Endothelial cell of umbilical vein (primary cell): ENCODE measurements at regions not wholly inside any gene's neighbourhood (a gene's known extent, or its start where the extent isn't known, plus 50 kb on each side); places are given as distances from the start of the nearest gene placed in this dataset.

Experiments used
- BruUV-seq: library from RNA; stranded (reverse); fragments of 400-500 nt; replicated peaks from 2 replicates; lab custom pipeline; 2021; lab: Mats Ljungman, UMichigan
- CTCF ChIA-PET: fragments of 300-600, 350-600 bp; sonication (Branson Sonifier 250); formaldehyde crosslinking; loops from one replicate; lab custom pipeline; 2021; ENCODE audit warnings: antibody characterized with exemption, inconsistent platforms; lab: Charles Lee
- POLR2A ChIA-PET: fragments of 300-600, 350-600 bp; sonication (Branson Sonifier 250); formaldehyde crosslinking; loops from one replicate; lab custom pipeline; 2021; ENCODE audit warnings: antibody characterized with exemption, inconsistent platforms; lab: Charles Lee
- DNase-seq: peaks from one replicate; pipeline ENCODE4 v3.0.0-alpha.2; 2011; ENCODE audit warnings: low read depth, low spot score
- FAIRE-seq: peaks from 2 replicates; lab custom pipeline; 2011; peaks lifted over from hg19 to GRCh38; lab: Jason Lieb, UNC
- H2AFZ ChIP-seq: 2 replicates; pipeline ENCODE4 v1.6.0; 2012; ENCODE audit warnings: low read depth, low read length, control low read depth, inconsistent platforms
- H3K27ac ChIP-seq: 2 replicates; pipeline ENCODE4 v1.5.1; 2011; ENCODE audit warnings: low read depth, mild to moderate bottlenecking, control low read depth, low read length, moderate library complexity; ENCODE audit not compliant: insufficient read depth
- H3K27me3 ChIP-seq, 2 experiments: 2 replicates each; pipeline versions ENCODE4 v1.6.0 to v1.6.1; 2011; ENCODE audit warnings: low read length in 2 of 2, mixed read lengths in 1 of 2; ENCODE audit not compliant: control insufficient read depth in 2 of 2, insufficient read depth in 2 of 2
- H3K36me3 ChIP-seq, 2 experiments: 2 replicates in 1 of 2; 3 replicates in 1 of 2; pipeline ENCODE4 v1.5.1; 2011; ENCODE audit warnings: low read length in 2 of 2, mild to moderate bottlenecking in 1 of 2, moderate library complexity in 1 of 2; ENCODE audit not compliant: control insufficient read depth in 2 of 2, insufficient read depth in 2 of 2; ENCODE audit errors: extremely low read depth in 1 of 2
- H3K4me1 ChIP-seq: 3 replicates; pipeline ENCODE4 v1.5.1; 2011; ENCODE audit warnings: mild to moderate bottlenecking, low read length; ENCODE audit not compliant: control insufficient read depth, insufficient read depth; ENCODE audit errors: extremely low read depth
- H3K4me2 ChIP-seq: 2 replicates; pipeline ENCODE4 v1.6.1; 2011; ENCODE audit warnings: low read length, control low read depth, mixed read lengths; ENCODE audit not compliant: insufficient read depth
- H3K4me3 ChIP-seq, 3 experiments: fragments of 200-600 bp in 1 of 3; sonication (generic), shearing (Covaris generic) in 1 of 3; replicated peaks in 1 of 3; 2 replicates each; pipeline ENCODE4 v1.5.1; 2011 to 2016; ENCODE audit warnings: control low read depth in 3 of 3, low read length in 3 of 3, mild to moderate bottlenecking in 2 of 3, inconsistent platforms in 1 of 3, low read depth in 1 of 3, moderate library complexity in 1 of 3; ENCODE audit not compliant: insufficient read depth in 1 of 3
- H3K79me2 ChIP-seq: 2 replicates; pipeline ENCODE4 v1.6.0; 2012; ENCODE audit warnings: low read length, inconsistent platforms; ENCODE audit not compliant: control insufficient read depth, insufficient read depth
- H3K9ac ChIP-seq: replicated peaks from 2 replicates; pipeline ENCODE3; 2011; ENCODE audit warnings: low read length, control low read depth; ENCODE audit not compliant: insufficient read depth; ENCODE audit errors: extremely low read depth
- H3K9me1 ChIP-seq: replicated peaks from 3 replicates; pipeline ENCODE4 v1.6.0; 2011; ENCODE audit warnings: mild to moderate bottlenecking, low read length; ENCODE audit not compliant: control insufficient read depth, insufficient read depth; ENCODE audit errors: extremely low read depth
- H3K9me3 ChIP-seq: replicated peaks from 2 replicates; pipeline ENCODE4 v1.5.1; 2012; ENCODE audit warnings: low read length, inconsistent platforms; ENCODE audit not compliant: control insufficient read depth, insufficient read depth
- H4K20me1 ChIP-seq: replicated peaks from 2 replicates; pipeline ENCODE3; 2011; ENCODE audit warnings: mild to moderate bottlenecking, low read length; ENCODE audit not compliant: control insufficient read depth, insufficient read depth; ENCODE audit errors: extremely low read depth
- EZH2 ChIP-seq: IDR thresholded peaks from 2 replicates; pipeline ENCODE4 v1.6.1; 2012; ENCODE audit warnings: borderline replicate concordance, low read depth, mild to moderate bottlenecking, moderate library complexity, low read length, inconsistent platforms; ENCODE audit not compliant: severe bottlenecking
- FOS ChIP-seq: IDR thresholded peaks from 2 replicates; pipeline ENCODE4 v1.6.1; 2011; ENCODE audit warnings: mild to moderate bottlenecking, low read length, moderate library complexity, borderline replicate concordance; ENCODE audit not compliant: insufficient read depth
- GATA2 ChIP-seq: IDR thresholded peaks from 2 replicates; pipeline ENCODE4 v1.7.0; 2011; ENCODE audit warnings: low read depth, mild to moderate bottlenecking, moderate library complexity, mixed read lengths, low read length; ENCODE audit not compliant: insufficient read length, insufficient read depth
- JUN ChIP-seq: IDR thresholded peaks from 2 replicates; pipeline ENCODE4 v1.6.1; 2011; ENCODE audit warnings: borderline replicate concordance, low read depth; ENCODE audit not compliant: insufficient read length, insufficient read depth
- MYC ChIP-seq: IDR thresholded peaks from one replicate; pipeline ENCODE4 v1.6.1; 2011; ENCODE audit warnings: mild to moderate bottlenecking, low read depth, low read length
- POLR2A ChIP-seq: IDR thresholded peaks from 2 replicates; pipeline ENCODE4 v1.6.1; 2012; ENCODE audit warnings: low read depth, mild to moderate bottlenecking, control low read depth, low read length
- POLR2AphosphoS5 ChIP-seq: IDR thresholded peaks from 2 replicates; pipeline ENCODE4 v1.6.1; 2012; ENCODE audit warnings: low read depth, mild to moderate bottlenecking, control low read depth, low read length, moderate library complexity; ENCODE audit not compliant: insufficient read depth
- dilution Hi-C: fragments of 300-500 bp; cut with MboI; formaldehyde crosslinking; loops from one replicate; pipeline ENCODE4 v1.15.0; 2019; ENCODE audit warnings: low sequenced_read_pairs; ENCODE audit not compliant: extremely low pct_ligation_motif_present
- intact Hi-C: fragments of 100-400 bp; cut with micrococcal nuclease; formaldehyde crosslinking; loops from one replicate; pipeline ENCODE4 v1.10.0; 2022
- TF ChIP-seq, protein P1 (sequence below), 2 donors: IDR thresholded peaks; 1 replicate in 1 of 2; 2 replicates in 1 of 2; pipeline ENCODE4 v1.5.1; 2011; ENCODE audit warnings: low read length in 2 of 2, mild to moderate bottlenecking in 2 of 2, moderate library complexity in 2 of 2, control low read depth in 1 of 2, inconsistent platforms in 1 of 2, low read depth in 1 of 2; ENCODE audit not compliant: insufficient read depth in 1 of 2; ENCODE audit errors: extremely low read depth in 1 of 2
- TF ChIP-seq, protein P2 (sequence below): IDR thresholded peaks from 2 replicates; pipeline ENCODE4 v1.6.1; 2011; ENCODE audit not compliant: insufficient read depth, insufficient read length

DNA sequence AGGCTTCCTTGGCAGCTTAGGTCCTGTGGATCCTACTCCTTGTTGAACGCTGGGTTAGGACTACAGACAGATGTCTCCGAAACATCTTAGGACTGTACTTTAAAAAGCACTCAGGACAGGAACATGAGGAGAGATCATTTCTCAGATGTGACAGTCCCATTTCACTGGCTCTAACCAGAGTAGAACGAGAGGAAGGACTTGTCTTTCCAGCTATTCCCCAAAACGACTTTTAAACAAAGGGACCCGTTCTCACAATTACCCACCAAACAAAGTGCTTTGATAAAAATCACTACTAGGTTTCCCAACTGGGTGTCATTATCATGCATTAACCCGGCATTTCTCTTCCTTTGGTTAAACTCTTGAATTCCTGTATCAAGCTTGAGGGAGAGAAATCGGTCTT lies 84.7 kb upstream of the BARX2 start:
- Histone ChIP-seq H3K27me3 (peaks cover 28 to 41% of the 10 kb centered on the region in 2 experiments), H2AFZ (no peak overlapping the region), H3K4me3 (no peak overlapping the region), H3K79me2 (no peaks in the 10 kb centered on the region), H3K9me3 (no peaks in the 10 kb centered on the region), H3K36me3 (no peaks in the 10 kb centered on the region), H3K27ac (no peak overlapping the region), H3K4me1 (no peaks in the 10 kb centered on the region), H3K4me2 (no peak overlapping the region), H3K9ac (no peak overlapping the region), H3K9me1 (no peaks in the 10 kb centered on the region), H4K20me1 (no peaks in the 10 kb centered on the region)
- dilution Hi-C loops, result no loop called here
- ChIA-PET POLR2A (no interaction called here), CTCF (interaction anchor here (1.4 kb wide), 1 partner anchor 41 kb away, joined by 3 read pairs; no protein-coding TSS in a partner anchor)
- BruUV-seq, result no TSS peak
- FAIRE-seq (no peak), DNase-seq (no peak)
- intact Hi-C loops, result no loop called here
- no peak for TF ChIP-seq POLR2A
- TF ChIP-seq, protein P1, sequence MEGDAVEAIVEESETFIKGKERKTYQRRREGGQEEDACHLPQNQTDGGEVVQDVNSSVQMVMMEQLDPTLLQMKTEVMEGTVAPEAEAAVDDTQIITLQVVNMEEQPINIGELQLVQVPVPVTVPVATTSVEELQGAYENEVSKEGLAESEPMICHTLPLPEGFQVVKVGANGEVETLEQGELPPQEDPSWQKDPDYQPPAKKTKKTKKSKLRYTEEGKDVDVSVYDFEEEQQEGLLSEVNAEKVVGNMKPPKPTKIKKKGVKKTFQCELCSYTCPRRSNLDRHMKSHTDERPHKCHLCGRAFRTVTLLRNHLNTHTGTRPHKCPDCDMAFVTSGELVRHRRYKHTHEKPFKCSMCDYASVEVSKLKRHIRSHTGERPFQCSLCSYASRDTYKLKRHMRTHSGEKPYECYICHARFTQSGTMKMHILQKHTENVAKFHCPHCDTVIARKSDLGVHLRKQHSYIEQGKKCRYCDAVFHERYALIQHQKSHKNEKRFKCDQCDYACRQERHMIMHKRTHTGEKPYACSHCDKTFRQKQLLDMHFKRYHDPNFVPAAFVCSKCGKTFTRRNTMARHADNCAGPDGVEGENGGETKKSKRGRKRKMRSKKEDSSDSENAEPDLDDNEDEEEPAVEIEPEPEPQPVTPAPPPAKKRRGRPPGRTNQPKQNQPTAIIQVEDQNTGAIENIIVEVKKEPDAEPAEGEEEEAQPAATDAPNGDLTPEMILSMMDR (IDR thresholded peaks at IDR 0.05; ENCODE audit: extremely low read depth in 1 of 2, insufficient read depth in 1 of 2, low read depth in 1 of 2, low read length in 2 of 2), result no peak
- TF ChIP-seq JUN, result no peak

DNA sequence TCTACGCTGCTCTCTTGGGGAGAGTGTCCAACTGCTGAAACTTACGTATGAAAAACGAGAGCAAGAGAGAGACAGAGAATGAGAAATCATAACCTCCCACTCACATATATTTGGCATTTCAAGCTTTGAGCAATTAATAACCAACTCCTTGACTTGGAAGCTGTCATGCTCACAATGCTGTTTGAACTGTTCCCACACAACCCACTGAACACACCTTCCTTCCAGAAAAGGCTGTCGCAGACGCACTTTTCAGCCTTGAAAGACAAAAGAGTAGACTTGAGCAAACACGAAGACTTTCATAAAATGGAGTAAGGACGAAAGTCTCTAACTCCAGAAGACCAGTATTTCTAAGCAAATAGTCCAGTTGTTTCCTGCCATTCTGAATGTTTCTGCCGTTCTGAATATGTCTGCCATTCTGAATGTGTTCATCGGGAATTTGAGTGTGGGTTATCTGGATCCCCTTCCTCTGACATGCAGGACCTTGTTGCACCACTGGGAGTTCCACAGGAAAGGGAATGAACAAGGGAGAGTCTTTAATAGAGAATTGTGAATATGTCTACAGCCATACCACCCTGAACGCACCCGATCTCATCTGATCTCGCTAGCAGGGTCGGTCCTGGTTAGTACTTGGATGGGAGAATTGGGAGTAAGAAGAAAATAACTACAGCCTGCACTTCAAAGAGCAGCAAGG lies 86.2 kb upstream of the BARX2 start:
- Histone ChIP-seq H3K9me3 (no peaks in the 10 kb centered on the region), H3K9ac (no peak overlapping the region), H3K79me2 (no peaks in the 10 kb centered on the region), H3K36me3 (no peaks in the 10 kb centered on the region), H3K4me3 (no peak overlapping the region), H3K4me1 (no peaks in the 10 kb centered on the region), H3K27me3 (peaks cover 24 to 41% of the 10 kb centered on the region in 2 experiments), H3K27ac (no peak overlapping the region), H2AFZ (no peak overlapping the region), H3K4me2 (no peak overlapping the region), H3K9me1 (no peaks in the 10 kb centered on the region), H4K20me1 (no peaks in the 10 kb centered on the region)
- BruUV-seq, result no TSS peak
- DNase-seq, result no peak
- dilution Hi-C loops (no loop called here), intact Hi-C loops (no loop called here)
- CTCF ChIA-PET, result interaction anchor here (0.8 kb wide), 1 partner anchor 42 kb away, joined by 4 read pairs; no protein-coding TSS in a partner anchor
- FAIRE-seq, result no peak
- POLR2A ChIA-PET, result no interaction called here
- TF ChIP-seq EZH2 (no peak), FOS (no peak), POLR2A (no peak), MYC (no peak), POLR2AphosphoS5 (no peak), GATA2 (no peak), JUN (no peak)
- TF ChIP-seq, protein P2, sequence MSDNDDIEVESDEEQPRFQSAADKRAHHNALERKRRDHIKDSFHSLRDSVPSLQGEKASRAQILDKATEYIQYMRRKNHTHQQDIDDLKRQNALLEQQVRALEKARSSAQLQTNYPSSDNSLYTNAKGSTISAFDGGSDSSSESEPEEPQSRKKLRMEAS, result no peak
